ENCODE measurements at regions not wholly inside any gene's neighbourhood (a gene's known extent, or its start where the extent isn't known, plus 50 kb on each side); places are given as distances from the start of the nearest gene placed in this dataset.

- no peak for DNase-seq (ENCODE audit: low spot score)
Observed at GRCh38 chr5:3077684-3078083, 326.2 kb upstream of the IRX2 start.

GRCh38 chr5:3075309-3075708, 323.8 kb upstream of the IRX2 start:
- no peak for DNase-seq (ENCODE audit: low spot score)

- no peak for DNase-seq (ENCODE audit: low spot score)
Observed at GRCh38 chr5:3068401-3068800, 316.9 kb upstream of the IRX2 start.

- DNase-seq (ENCODE audit: low spot score), result no peak
Observed at GRCh38 chr5:3060283-3060682, 308.8 kb upstream of the IRX2 start.

GRCh38 chr5:3059488-3059887, 308.0 kb upstream of the IRX2 start:
- DNase-seq (ENCODE audit: low spot score), result no peak

- DNase-seq (ENCODE audit: low spot score), result no peak
Observed at GRCh38 chr5:3058942-3059341, 307.5 kb upstream of the IRX2 start.

- no peak for DNase-seq (ENCODE audit: low spot score)
Observed at GRCh38 chr5:3056866-3057265, 305.4 kb upstream of the IRX2 start.

GRCh38 chr5:3051400-3051799, 299.9 kb upstream of the IRX2 start:
- DNase-seq (ENCODE audit: low spot score), result no peak

- DNase-seq (ENCODE audit: low spot score), result no peak
Observed at GRCh38 chr5:3050863-3051262, 299.4 kb upstream of the IRX2 start.

- no peak for DNase-seq (ENCODE audit: low spot score)
Observed at GRCh38 chr5:3049261-3049660, 297.8 kb upstream of the IRX2 start.

- DNase-seq (ENCODE audit: low spot score), result no peak
Observed at GRCh38 chr5:3047212-3047774, 295.8 kb upstream of the IRX2 start.

- DNase-seq (ENCODE audit: low spot score), result no peak
Observed at GRCh38 chr5:3043600-3043999, 292.1 kb upstream of the IRX2 start.

- DNase-seq (ENCODE audit: low spot score), result no peak
Observed at GRCh38 chr5:3041001-3041400, 289.5 kb upstream of the IRX2 start.

GRCh38 chr5:3036041-3036788, 284.7 kb upstream of the IRX2 start:
- DNase-seq (ENCODE audit: low spot score), result no peak

GRCh38 chr5:3035452-3035851, 284.0 kb upstream of the IRX2 start:
- no peak for DNase-seq (ENCODE audit: low spot score)

- DNase-seq (ENCODE audit: low spot score), result no peak
Observed at GRCh38 chr5:3034881-3035280, 283.4 kb upstream of the IRX2 start.

- DNase-seq (ENCODE audit: low spot score), result no peak
Observed at GRCh38 chr5:3034449-3034848, 283.0 kb upstream of the IRX2 start.

GRCh38 chr5:3033033-3033755, 281.7 kb upstream of the IRX2 start:
- DNase-seq (ENCODE audit: low spot score), result no peak

GRCh38 chr5:3032513-3032912, 281.0 kb upstream of the IRX2 start:
- DNase-seq (ENCODE audit: low spot score), result no peak

GRCh38 chr5:3031733-3032378, 280.4 kb upstream of the IRX2 start:
- DNase-seq (ENCODE audit: low spot score), result no peak

- peak; percentile 77 for DNase-seq (ENCODE audit: low spot score)
Observed at GRCh38 chr5:3030511-3031165, 279.2 kb upstream of the IRX2 start.

GRCh38 chr5:3029396-3029795, 277.9 kb upstream of the IRX2 start:
- peak; percentile 86 for DNase-seq (ENCODE audit: low spot score)
